ENCODE measurements at regions not wholly inside any gene's neighbourhood (a gene's known extent, or its start where the extent isn't known, plus 50 kb on each side); places are given as distances from the start of the nearest gene placed in this dataset.
"Not testable (repeated sequence)": the region's sequence is repeated elsewhere in the genome, so short reads cannot be mapped to it uniquely, and the experiment has no call there.

DNA sequence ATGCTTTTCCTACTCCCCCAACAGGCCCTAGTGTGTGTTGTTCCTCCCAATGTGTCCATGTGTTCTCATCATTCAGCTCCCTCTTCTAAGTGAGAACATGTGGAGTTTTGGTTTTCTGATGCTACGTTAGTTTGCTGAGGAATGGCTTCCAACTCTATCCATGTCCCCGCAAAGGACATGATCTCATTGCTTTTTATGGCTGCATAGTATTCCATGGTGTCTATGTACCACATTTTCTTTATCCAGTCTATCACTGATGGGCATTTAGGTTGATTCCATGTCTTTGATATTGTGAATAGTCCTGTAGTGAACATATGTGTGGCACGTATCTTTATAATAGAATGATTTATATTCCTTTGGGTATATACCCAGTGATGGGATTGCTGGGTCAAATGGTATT is 72.5 kb upstream of the CCNY start:
- not testable (repeated sequence) for DNase-seq (ENCODE audit: low spot score)

- not testable (repeated sequence) for DNase-seq (ENCODE audit: low spot score)
Measured at GRCh38 chr10:35264636-35265035, 71.7 kb upstream of the CCNY start.

DNA sequence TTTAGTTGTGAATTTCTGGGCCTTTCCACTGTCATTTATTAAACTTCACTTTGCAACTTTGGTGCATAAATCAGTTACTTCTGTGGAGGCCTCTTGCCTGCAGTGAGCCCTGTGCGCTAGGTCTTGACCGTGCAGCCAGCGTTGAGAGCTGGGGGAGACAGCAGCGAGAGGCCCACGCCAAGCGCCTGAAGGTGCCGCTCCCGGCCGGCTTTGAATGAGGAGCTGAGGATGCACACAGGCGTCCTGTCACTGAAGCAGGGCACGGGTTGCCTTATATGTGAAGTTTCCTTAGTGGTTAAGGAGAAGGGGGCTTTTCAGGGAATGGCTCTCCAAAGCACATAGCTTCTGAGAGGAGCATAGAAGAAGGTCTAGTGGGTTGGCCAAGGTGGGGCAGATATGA is 70.9 kb upstream of the CCNY start:
- DNase-seq (ENCODE audit: low spot score): no peak

- no peak for DNase-seq (ENCODE audit: low spot score)
Measured at GRCh38 chr10:35268323-35268722, 68.0 kb upstream of the CCNY start.

- DNase-seq (ENCODE audit: low spot score): peak; percentile 28
Measured at GRCh38 chr10:35268791-35269257, 67.5 kb upstream of the CCNY start.

- no peak for DNase-seq (ENCODE audit: low spot score)
Measured at GRCh38 chr10:35270100-35270499, 66.2 kb upstream of the CCNY start.

DNA sequence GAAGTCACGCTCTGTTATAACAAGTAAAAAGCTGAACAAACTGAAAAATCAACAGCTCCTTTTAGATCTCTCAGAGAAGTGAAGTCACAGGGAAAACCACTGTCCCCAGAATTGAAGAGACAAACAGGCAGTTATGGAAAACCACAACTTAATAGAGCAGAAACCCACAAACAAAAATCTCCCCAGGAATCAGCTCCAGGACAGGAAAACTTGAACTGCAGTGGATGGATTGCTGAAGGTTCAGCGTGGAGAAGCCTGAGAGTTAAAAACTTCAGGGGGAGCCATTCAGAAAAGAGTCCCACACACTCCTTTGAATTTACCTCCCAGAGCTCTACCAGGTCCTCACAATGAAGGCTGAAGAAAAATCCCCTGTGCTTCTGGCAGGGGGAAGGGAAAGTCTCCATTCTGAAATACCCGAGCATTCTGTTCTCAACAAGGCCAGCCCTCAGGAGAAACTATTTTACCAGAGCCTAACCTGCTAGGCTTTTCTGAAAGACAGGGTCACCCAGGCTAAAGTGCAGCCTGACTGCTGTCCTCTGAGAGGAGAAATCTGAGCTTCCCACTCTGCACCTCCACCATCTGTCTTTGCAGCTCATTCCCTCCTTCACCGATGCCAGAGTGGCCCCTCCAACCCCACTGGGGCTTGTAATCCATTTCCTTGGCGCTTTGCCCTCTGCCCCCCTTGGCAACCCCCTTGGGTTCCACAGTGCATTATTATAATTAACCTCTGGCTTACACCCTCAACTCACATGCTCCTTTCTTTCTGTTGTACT is 65.0 kb upstream of the CCNY start:
- peak; percentile 23 for DNase-seq (ENCODE audit: low spot score)

GRCh38 chr10:35271859-35272165 is 64.5 kb upstream of the CCNY start:
- DNase-seq (ENCODE audit: low spot score): not testable (repeated sequence)

DNA sequence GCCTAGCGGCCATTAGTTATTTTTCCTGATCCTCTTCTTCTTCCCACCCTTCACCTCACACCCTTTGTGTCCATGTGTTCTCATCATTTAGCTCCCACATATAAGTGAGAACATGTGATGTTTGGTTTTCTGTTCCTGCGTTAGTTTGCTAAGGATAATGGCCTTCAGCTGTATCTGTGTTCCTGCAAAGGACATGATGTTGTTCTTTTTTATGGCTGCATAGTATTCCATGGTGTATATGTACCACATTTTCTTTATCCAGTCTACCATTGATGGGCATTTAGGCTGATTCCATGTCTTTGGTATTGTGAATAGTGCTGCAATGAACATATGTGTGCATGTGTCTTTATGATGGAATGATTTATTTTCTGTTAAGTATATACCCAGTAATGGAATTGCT is 63.9 kb upstream of the CCNY start:
- not testable (repeated sequence) for DNase-seq (ENCODE audit: low spot score)

DNA sequence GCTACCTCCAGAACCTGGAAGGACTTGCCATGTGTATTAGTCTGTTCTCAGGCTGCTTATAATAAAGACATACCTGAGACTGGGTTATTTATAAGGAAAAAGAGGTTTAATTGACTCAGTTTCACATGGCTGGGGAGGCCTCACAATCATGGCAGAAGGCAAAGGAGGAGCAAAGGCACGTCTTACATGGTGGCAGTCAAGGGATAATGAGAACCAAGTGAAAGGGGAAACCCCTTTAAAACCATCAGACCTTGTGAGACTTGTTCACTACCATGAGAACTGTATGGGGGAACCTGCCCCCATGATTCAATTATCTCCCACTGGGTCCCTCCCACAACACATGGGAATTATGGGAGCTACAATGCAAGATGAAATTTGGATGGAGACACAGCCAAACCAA is 62.3 kb upstream of the CCNY start:
- DNase-seq (ENCODE audit: low spot score): not testable (repeated sequence)

DNA sequence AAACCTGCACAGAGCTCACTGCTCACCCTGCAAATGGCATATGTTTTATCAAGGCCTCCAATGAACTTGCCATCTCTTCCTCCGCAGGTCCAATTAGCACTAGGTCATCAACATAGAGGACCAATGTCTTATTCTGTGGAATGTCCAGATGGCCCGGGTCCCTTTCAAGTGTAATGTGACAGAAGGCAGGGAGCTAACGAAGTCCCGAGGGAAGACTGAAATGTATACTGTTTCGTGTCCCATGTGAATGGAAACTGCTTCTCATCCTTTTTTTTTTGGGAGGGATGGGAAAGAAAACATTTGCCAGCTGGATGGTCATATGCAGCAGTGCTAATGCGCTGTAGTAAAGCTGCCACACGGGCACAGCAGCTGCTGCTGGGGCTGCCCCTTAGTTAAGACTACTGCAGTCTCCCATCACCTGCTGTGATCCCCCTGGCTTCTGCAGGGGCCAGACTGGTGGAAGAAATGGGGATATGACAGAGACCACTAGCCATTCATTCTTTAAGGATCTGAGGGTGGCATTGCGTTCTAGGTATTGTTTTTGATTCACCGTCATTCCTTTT is 61.7 kb upstream of the CCNY start:
- DNase-seq (ENCODE audit: low spot score): no peak

- DNase-seq (ENCODE audit: low spot score): no peak
Measured at GRCh38 chr10:35276889-35277288, 59.4 kb upstream of the CCNY start.

DNA sequence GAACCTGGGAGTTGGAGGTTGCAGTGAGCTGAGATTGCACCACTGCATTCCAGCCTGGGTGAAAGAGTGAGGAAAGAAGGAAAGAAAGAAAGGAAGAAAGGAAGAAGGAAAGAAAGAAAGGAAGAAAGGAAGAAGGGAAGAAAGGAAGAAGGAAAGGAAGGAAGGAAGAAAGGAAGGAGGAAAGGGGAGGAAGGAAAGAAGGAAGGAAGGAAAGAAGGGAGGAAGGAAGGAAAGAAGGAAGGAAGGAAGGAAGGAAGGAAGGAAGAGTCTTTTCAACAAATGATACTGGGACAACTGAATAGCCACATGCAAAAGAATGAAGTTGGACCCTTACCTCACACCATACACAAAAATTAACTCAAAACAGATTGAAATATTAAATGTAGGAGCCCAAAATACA is 56.1 kb upstream of the CCNY start:
- DNase-seq (ENCODE audit: low spot score): not testable (repeated sequence)

Measured in kidney tubule cell (primary cell).